ENCODE measurements at regions not wholly inside any gene's neighbourhood (a gene's known extent, or its start where the extent isn't known, plus 50 kb on each side); places are given as distances from the start of the nearest gene placed in this dataset.

DNA sequence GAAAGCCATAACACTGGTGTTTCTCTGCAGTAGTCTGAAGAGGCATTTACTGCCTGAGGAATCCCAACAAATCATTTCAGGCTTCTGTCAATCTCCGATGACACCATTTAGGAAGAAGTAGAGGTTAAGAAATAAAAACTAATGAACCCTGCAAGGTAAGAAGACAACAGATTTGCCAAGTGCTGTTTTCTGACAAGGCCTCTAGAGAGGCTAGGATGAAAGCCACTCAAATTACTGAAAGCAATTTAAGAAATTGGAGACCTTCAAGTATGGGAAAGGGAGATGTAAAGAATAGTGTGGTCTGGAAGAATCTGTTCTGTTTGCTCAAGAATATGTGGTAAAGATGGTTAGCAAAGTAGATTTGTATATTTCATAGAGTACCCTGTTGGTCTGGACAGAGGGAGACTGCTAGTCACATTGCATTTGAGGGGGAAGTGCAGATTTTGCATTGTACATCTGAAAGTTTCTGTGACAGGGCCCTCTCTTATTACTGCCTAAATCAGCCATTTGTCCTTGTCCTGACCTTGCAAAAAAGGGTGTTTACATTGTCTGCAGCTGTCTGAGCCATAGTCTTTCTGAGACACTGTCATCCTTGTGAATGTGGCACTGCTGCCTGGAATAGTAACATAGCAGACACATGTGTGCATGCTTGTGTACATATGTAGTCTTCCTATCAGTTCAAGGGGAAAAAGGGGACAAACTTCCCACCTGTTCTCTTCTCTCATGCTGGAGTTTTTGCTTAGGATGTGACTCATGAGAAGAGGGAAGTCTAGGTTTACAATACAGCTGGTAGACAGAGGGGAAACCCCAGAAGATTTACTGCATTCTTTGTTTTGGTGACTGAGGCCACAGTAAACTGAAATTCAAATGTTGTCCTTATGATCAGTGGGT is 640.2 kb upstream of the KIRREL3 start:
- Mint-ChIP-seq H3K4me1 (ENCODE audit: low read depth, unreplicated experiment) (peaks cover 9% of the 10 kb centered on the region), H3K9me3 (ENCODE audit: unreplicated experiment) (no peaks in the 10 kb centered on the region), H3K36me3 (ENCODE audit: unreplicated experiment) (no peaks in the 10 kb centered on the region), H3K4me3 (ENCODE audit: unreplicated experiment) (no peak overlapping the region), H3K27me3 (ENCODE audit: unreplicated experiment) (no peaks in the 10 kb centered on the region), H3K27ac (ENCODE audit: unreplicated experiment) (no peak overlapping the region)
- TF ChIP-seq, protein P1, sequence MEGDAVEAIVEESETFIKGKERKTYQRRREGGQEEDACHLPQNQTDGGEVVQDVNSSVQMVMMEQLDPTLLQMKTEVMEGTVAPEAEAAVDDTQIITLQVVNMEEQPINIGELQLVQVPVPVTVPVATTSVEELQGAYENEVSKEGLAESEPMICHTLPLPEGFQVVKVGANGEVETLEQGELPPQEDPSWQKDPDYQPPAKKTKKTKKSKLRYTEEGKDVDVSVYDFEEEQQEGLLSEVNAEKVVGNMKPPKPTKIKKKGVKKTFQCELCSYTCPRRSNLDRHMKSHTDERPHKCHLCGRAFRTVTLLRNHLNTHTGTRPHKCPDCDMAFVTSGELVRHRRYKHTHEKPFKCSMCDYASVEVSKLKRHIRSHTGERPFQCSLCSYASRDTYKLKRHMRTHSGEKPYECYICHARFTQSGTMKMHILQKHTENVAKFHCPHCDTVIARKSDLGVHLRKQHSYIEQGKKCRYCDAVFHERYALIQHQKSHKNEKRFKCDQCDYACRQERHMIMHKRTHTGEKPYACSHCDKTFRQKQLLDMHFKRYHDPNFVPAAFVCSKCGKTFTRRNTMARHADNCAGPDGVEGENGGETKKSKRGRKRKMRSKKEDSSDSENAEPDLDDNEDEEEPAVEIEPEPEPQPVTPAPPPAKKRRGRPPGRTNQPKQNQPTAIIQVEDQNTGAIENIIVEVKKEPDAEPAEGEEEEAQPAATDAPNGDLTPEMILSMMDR (IDR thresholded peaks at IDR 0.05; ENCODE audit: partially characterized antibody, unreplicated experiment) = no peak
- DNase-seq = no peak

DNA sequence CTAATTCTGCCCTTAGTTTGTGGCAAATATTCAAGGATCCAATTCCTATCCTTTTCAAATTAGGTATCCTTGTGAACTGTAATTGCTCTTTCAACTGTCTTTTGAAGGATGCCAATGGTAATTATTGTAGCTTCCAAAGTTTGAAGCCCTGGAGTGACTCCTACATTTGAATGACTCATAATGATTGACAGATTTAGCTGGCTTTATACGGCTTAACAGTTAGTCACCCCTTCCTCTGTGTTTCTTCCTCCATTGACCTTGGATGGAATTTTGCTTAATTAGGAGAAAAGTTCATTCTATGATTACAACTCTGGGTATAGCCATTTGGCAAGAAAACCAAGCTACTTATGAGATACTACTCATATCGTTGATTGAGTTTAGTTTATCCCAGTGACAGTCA is 639.3 kb upstream of the KIRREL3 start:
- H3K27me3 Mint-ChIP-seq (ENCODE audit: unreplicated experiment) = no peaks in the 10 kb centered on the region
- no peak overlapping the region for H3K4me3 Mint-ChIP-seq (ENCODE audit: unreplicated experiment)
- peaks cover 9% of the 10 kb centered on the region for H3K4me1 Mint-ChIP-seq (ENCODE audit: low read depth, unreplicated experiment)
- no peaks in the 10 kb centered on the region for H3K9me3 Mint-ChIP-seq (ENCODE audit: unreplicated experiment)
- DNase-seq = no peak
- no peaks in the 10 kb centered on the region for H3K36me3 Mint-ChIP-seq (ENCODE audit: unreplicated experiment)
- H3K27ac Mint-ChIP-seq (ENCODE audit: unreplicated experiment) = no peak overlapping the region
- TF ChIP-seq, protein P1 (IDR thresholded peaks at IDR 0.05; ENCODE audit: partially characterized antibody, unreplicated experiment) = no peak

DNA sequence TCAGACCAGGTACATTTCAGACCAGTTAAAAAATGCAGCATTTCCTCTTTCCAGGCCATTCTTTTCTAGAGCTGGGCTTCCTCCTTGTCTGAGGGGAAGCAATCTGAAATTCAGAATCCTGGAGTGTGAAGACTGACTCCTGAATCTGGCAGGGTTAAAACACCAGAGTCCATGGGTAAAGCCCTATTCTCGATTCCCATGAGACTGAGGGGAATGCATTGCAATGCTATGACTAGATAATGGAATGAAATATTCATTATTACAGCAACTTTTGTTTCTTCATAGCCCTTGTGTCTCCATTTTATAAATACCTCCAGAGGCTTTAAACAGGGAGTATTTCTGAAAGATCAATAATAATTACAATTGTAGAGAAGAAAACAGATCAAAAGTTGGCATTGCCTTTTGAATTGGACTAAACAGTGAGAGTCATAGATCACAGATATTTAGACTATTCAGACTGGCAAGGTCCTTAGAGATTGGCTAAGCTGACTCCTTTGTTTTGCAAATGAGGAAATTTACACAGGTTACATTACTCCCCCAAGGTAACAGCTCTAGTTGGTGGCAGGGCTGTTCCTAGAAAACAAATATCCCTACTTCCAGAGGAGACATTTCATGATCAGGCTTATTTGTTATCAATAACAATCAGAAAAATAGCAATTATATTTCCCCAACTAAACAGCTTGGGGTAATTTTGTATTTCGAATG is 632.6 kb upstream of the KIRREL3 start:
- Mint-ChIP-seq H3K4me1 (ENCODE audit: low read depth, unreplicated experiment) (peaks cover 15% of the 10 kb centered on the region), H3K9me3 (ENCODE audit: unreplicated experiment) (no peaks in the 10 kb centered on the region), H3K4me3 (ENCODE audit: unreplicated experiment) (no peak overlapping the region), H3K27me3 (ENCODE audit: unreplicated experiment) (no peaks in the 10 kb centered on the region), H3K36me3 (ENCODE audit: unreplicated experiment) (no peaks in the 10 kb centered on the region), H3K27ac (ENCODE audit: unreplicated experiment) (no peak overlapping the region)
- no peak for DNase-seq
- TF ChIP-seq, protein P1 (IDR thresholded peaks at IDR 0.05; ENCODE audit: partially characterized antibody, unreplicated experiment) = no peak

DNA sequence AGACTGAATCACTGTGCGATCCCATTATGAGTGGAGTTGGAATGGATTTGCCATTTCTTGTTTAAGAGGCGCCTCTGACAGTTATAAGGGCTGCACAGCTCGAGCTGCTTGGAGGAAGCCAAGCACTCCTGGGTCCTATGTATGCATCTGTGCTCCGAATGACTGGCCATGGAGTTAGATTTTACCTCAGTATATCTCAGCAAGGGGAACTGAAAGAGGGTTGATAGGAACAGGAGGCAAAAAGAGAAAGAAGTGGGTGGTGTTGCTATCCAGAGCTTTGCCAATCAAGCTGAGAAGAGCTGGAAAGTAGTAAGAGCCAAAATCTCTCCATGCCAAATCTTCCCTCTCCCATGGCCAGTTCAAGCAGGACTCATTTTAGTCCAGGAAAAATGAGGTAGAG is 632.0 kb upstream of the KIRREL3 start:
- TF ChIP-seq, protein P1 (IDR thresholded peaks at IDR 0.05; ENCODE audit: partially characterized antibody, unreplicated experiment) = no peak
- Mint-ChIP-seq H3K4me3 (ENCODE audit: unreplicated experiment) (no peak overlapping the region), H3K27me3 (ENCODE audit: unreplicated experiment) (no peaks in the 10 kb centered on the region), H3K9me3 (ENCODE audit: unreplicated experiment) (no peaks in the 10 kb centered on the region), H3K27ac (ENCODE audit: unreplicated experiment) (no peak overlapping the region), H3K4me1 (ENCODE audit: low read depth, unreplicated experiment) (peaks cover 15% of the 10 kb centered on the region), H3K36me3 (ENCODE audit: unreplicated experiment) (no peaks in the 10 kb centered on the region)
- DNase-seq = no peak

DNA sequence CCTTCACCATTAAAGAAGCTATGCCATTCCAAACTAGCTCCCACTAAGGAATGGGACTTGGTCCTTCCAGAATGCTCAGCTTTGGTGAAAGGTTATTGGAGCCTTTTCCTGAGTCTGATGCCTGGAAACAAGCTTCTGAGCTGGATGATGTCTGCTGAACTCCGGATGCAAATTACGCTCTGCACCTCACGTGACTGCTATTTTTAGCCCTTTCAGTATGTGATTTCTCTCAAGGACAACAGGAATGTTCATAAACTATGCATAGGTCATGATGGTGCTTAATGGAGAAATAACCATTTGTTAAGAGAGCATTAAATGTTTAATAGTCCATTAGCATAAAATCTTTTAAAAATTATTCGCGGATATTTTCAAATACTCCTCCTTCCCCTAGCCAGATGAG is 631.4 kb upstream of the KIRREL3 start:
- Mint-ChIP-seq H3K27me3 (ENCODE audit: unreplicated experiment) (no peaks in the 10 kb centered on the region), H3K36me3 (ENCODE audit: unreplicated experiment) (no peaks in the 10 kb centered on the region), H3K4me1 (ENCODE audit: low read depth, unreplicated experiment) (peaks cover 15% of the 10 kb centered on the region), H3K27ac (ENCODE audit: unreplicated experiment) (no peak overlapping the region), H3K4me3 (ENCODE audit: unreplicated experiment) (no peak overlapping the region), H3K9me3 (ENCODE audit: unreplicated experiment) (no peaks in the 10 kb centered on the region)
- TF ChIP-seq, protein P1 (IDR thresholded peaks at IDR 0.05; ENCODE audit: partially characterized antibody, unreplicated experiment) = no peak
- no peak for DNase-seq
